HG03045 (cell line): ENCODE measurements at regions not wholly inside any gene's neighbourhood (a gene's known extent, or its start where the extent isn't known, plus 50 kb on each side); places are given as distances from the start of the nearest gene placed in this dataset.
"Not testable (repeated sequence)": the region's sequence is repeated elsewhere in the genome, so short reads cannot be mapped to it uniquely, and the experiment has no call there.

Experiments
- ATAC-seq: cut with Tn5 transposase; IDR thresholded peaks from one replicate; pipeline ENCODE4 v1.9.1; 2021; ENCODE audit warnings: mild to moderate bottlenecking, moderate library complexity; ENCODE audit not compliant: unreplicated experiment

DNA sequence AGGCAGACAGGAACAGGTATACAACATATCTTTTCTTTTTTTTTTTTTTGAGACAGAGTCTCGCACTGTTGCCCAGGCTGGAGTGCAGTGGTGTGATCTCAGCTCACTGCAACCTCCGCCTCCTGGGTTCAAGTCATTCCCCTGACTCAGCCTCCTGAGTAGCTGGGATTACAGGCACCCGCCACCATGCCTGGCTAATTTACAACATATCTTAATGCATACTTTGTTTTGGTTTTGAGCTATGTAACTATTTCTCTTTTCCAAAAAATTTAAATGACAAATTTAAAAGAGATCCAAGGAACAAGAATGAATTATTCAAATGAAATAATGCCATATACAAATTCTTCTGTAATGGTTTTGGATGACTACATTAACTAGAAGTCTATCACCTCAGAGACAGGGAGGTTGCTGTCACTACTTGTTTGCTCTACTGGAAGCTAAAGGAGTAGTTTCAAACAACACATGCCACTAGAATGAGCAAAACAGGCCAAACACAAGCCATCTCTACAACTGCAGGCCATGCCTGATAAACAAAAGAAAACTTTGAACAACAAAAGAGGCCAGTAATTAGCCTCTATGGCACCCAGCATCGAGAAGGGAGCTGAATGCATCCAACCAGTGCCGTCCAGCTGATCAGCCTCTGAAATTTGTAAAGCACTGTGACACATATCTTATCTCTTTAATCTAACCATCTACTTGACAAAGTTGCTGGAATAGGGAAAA, 133.6 kb upstream of the VOPP1 start:
- not testable (repeated sequence) for ATAC-seq

DNA sequence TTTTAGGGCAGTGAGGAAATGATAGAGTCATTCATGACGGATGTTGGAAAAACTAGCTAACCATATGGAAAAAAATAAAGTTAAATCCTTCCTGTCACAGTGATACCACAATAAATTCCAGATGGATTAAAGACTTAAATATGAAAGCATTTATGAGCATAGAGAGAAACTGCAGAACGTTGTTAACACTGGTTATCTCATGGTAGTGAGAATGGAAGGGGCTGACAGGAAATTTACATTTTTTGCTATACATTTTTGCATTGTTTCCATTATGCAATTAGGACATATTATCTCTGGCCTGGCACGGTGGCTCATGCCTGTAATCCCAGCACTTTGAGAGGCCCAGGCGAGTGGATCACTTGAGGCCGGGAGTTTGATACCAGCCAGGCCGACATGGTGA, 130.5 kb upstream of the VOPP1 start:
- not testable (repeated sequence) for ATAC-seq

DNA sequence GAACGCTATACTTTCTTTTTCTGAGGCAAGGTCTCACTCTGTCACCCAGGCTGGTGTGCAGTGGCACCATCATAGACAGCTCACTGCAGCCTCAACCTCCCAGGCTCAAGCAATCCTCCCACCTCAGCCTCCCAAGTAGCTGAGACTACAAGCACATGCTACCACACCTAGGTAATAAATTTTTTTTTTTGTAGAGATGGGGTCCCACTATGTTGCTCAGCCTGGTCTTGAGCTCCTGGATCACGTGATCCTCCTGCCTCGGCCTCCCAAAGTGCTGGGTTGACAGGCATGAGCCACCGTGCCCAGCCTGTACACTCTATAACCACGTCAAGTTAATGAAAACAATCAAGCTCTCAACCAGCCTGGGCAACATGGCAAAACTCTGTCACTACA, 127.1 kb upstream of the VOPP1 start:
- not testable (repeated sequence) for ATAC-seq

DNA sequence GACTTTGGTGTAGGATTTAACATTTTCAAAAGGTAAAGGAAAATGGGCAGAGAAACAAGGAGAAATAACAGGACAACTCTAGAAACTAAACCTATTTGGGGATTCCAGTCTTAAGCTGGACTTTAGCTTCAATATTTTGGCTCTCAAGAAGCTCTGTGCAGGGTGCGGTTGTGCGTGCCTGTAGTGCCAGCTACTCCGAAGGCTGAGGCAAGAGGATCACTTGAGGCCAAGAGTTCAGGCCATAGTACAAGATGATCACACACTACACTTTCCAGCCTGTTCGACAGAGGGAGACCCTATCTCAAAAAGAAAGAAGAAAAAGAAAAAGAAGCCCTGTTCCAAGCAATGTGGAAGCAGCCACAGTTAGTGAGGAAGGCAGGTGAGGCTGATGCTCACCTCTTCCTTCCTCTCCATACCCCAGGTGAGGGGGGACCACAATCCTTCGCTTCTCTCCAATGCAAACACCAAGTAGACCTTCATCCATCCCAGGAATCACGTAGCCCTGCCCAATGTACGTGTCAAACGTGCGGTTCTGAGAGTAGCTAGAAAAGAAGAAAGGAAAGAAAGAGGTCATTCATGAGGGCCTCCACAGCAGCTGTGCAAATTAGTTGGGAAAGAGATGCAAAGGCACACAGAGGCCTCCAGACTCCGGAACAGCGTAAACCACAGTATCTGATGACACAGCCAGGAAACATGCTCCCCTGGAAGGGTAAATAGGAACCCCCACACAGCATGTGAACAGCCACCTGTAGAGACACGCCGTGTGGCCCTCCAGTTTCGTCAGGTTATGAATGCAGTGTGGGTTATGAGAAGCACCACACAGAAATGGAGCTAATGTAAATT, 126.5 kb upstream of the VOPP1 start:
- peak; percentile 90 for ATAC-seq

DNA sequence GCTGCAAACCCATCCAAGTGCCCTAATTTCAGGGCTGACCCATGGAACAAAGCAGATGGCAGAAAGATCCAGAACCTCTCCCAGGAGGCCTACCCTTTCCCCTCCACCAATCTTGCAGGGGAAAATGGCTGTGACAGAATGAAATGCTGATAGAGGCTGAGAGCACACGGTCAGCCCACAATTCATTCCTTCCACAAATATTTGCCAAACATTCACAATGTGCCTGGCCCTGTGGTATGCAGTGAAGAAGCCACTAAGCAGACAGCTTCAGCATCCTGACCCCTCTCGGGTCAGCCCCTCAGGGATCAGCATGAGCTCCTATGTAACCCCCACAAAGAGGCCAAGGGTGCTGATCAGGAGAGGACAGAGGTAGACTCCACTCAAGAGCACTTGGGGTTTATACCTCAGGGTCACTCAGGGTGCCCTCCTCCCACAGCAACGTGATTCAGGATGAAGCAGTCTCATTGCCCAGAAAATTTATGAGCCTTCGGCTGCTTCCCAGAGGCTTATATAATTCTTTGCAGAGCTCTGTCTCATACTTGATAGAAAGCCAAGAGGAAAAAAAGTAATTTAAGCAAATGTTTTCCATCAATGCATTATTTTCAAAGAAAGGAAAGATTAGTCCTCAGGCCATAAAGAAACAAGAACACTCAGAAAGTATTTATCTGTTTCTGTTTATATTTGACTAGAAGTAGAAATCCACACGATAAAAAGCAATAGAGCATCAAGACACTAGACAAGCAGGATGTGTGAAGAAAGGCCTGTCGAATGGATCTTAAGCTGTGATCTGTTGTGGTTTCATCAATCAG, 123.8 kb upstream of the VOPP1 start:
- not testable (repeated sequence) for ATAC-seq

DNA sequence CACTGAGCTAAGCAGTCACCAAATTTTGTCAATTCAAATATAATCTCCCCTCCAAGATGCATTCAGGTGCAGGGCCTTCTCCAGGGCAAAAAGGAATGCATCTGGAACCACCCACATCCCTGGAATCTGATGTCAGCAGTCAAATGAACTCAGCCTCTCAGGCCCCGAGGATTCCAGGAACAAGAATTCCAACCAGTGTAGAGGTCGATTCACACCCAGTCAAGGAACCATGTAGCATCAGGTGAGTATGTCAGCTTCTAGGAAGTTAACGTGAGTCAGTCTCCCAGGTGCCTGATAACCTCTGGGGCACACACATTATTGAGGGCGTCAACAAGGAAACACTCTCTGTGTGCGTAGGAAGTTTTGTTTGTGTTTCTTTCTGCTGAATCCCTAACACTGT, 122.2 kb upstream of the VOPP1 start:
- not testable (repeated sequence) for ATAC-seq

DNA sequence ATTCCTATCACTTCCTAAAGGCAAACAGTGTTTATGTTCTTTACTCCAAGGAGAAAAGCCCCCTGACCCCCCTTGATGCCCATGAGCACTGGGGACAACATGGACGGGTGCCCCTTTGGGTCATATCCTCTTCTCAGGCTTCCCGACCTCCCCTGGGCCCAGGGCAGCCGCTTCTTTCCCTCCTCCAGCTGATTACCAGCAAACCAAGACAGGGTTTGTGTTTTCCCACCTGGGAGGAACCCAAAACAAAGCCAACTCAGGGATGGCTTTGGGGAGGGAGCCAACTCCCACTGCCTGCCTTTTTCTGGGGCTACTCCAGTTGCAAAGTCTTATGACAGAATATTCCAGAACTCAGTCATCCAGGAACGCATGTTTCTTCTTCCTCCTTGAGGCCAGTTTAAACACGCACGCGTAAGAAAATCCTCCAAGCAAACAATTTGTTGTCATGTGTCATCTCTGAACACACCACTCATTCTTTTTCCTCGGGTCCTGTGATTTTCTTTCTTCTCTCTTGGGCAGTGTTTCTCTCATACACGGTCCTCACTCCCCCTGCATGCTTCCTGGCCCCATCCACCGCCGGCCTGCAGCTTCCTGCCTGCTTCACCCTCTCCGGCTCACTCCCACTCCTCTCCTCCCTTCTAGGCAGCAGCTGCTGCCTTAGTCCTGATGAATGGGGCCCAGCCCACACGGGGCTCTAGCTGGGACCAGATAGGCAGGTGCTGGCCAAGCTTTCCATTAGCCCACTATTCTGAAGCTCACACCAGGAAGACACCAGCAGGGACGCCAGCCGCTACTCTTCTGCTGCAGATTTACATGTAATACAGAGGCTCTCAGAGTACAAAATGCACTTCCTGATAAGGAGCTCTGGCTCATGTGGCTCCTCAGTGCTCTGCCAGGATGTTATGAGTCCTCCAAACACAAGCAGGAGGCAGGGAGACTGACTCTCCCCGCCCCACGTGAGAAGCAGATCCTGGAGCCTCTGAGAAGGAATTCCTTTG, 116.7 kb upstream of the VOPP1 start:
- ATAC-seq, result not testable (repeated sequence)

DNA sequence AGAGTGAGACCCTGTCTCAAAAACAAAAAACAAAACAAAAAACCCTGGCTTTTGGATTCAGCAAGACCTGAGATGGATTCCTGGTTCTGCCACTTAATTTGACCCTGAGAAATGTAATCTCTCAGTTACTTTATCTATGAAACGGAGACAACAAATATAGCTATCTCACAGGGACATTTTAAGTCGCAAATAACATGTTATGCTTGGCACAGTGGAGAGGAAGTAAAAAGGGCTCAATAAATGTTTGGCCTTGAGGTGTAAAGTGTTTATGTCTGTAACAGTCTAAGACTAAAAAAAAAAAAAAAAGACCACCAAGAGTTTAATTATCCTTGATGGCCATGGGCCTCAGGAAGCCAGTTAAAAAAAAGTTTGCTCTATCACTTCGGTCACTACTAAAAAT, 116.0 kb upstream of the VOPP1 start:
- ATAC-seq, result not testable (repeated sequence)

DNA sequence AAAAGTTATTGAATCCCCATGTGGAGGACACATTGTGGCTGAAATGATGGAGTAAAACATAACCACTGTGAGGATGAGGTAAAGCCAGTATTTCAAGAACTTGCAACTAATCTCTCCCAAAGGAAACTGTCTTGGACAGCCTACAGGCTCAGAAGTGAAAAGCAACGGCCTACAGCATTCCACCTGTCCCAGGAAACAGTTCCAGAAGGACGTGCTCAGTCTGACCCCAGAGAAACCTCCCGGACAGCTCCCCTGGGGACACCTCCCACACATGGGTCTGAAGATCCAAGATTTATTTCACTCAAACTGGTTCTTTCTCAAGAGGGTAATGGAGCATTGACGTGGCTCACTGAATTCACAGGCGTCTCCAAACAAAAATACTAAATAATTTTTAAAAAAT, 115.0 kb upstream of the VOPP1 start:
- ATAC-seq, result not testable (repeated sequence)

DNA sequence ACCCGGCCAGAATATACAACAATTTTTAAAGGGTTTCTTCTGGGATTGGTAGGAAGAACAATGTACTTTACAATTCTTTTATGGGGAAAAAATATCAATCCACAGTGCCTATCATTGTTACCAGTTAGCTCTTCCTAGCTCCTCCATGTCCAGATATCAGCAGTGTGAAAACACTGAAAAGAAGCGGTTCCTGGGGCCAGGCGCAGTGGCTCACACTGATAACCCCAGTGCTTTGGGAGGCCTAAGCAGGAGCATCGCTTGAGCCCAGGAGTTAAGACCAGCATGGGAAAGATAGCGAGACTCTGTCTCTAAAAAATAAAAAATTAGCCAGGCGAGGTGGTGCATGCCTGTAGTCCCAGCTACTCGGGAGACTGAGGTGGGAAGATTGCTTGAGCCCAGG, 114.5 kb upstream of the VOPP1 start:
- ATAC-seq, result not testable (repeated sequence)

DNA sequence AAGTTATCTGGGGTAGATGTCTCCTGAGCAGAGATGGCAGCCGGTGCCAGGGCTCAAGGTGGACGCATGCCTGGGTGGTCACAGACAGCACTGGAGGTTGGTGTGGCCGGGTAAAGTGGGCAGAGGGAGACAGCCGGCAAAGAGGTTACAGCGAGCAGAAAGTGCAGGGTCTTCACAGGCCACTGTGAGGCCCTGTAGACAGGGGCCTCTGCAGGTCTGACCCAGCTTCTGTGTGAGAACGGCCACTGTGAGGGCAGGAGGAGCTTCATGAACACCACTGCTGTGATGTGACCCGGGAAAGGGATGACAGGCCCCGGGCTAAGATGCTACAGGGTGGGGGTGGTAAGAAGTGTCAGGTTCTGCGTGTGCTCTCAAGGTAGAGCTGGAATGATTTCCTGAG, 111.2 kb upstream of the VOPP1 start:
- ATAC-seq, result not testable (repeated sequence)

DNA sequence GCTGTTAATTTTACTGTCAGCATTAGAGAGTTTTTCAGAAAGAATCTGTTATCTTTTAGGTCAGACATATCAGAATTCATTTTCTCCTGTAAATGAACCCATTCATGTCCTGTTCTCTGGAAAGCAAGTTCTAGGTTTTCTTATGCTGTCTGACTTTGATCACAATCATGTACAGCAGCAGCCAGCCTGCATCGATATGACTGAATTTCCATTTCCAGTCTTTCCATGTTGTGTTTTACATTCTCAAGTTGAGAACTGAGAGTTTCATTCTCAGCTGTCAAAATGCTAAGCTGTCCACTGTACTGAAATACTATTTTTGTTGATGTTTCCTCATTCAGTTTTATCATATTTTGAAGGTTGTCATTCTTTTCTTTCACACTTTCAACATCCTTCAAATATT, 103.3 kb upstream of the VOPP1 start:
- ATAC-seq, result not testable (repeated sequence)

DNA sequence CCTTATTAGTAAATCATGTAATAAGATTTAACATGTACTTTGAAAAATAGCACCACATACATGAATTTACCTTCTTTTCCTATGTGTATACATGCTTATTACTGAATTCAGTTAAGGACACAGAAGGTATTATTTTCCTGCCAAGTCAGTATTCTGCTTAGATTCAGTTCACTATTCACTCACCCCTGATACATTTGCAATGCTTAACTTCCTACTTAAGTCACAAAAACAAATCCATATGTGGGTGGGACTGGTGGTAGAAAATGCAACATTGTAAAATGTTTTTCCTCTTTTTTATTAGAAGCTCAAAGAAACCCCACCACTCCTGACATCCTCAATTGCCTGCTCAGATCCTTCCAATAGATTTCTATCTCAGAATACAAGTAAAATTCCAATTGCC, 101.2 kb upstream of the VOPP1 start:
- not testable (repeated sequence) for ATAC-seq

DNA sequence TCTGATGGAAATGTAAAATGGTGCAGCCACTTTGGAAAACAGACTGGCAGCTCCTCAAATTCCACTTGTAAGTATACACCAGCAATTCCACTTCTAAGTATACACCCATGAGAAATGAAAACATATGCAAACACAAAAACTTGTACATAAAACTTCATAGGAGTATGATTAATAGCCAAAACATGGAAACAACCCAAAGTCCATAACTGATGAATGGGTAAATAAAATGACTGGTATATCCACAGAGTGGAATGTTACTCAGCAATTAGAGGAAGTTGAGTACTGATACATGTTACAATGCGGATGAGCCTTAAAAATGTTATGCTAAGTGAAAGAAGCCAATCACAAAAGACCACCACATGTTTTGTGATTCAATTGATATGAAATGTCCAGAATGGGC, 99.8 kb upstream of the VOPP1 start:
- not testable (repeated sequence) for ATAC-seq

DNA sequence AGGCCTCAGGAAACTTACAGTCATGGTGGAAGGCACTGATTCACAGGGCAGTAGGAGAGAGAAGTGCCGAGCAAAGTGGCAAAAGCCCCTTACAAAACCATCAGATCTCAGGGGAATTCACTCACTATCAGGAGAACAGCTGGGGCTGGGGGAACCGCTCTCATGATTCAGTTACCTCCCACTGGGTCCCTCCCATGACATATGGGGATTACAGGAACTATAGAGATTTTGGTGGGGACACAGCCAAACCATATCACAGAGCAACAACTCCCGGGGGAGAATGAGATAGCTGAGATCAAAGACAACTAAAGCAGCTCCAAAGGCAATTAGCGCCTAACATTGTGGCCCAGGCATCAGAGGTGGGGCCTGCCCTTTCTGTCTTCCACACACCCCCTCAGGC, 85.4 kb upstream of the VOPP1 start:
- no peak for ATAC-seq

DNA sequence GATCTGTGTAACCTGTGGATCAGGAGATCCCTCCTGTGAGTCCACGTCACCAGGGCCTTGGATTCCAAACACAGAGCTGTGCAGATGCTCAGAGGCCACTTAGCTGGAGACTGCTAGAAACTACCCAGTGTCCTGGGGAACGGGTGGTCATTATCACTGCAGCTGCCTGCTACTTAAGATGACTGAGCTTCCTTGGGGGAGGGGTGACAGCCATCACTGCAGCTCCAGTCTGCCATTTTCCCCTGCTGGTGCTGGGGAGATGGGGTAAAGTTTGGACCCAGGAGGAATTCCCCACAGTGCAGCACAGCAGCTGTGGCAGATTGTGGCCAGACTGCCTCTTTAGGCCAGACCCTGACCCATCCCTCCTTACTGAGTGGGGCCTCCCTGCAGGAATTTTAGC, 78.8 kb upstream of the VOPP1 start:
- ATAC-seq, result no peak

DNA sequence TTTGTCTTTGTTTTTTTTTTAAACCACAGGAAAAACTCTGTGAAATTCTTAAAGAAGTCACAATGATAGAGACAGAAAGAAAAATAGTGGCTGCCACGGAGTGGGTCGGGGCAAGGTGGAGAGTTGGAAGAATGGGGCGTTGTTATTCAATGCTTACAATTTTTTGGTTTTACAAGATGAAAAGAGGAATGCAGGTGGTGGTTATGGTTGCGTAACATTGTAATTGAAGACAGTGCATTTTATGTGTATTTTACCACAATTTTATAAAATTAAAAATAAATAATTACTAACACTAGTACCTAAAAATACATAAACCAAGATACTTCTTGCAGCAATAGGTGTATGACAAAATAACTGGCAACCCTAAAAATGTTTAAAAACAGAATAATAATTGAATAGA, 76.9 kb upstream of the VOPP1 start:
- no peak for ATAC-seq

DNA sequence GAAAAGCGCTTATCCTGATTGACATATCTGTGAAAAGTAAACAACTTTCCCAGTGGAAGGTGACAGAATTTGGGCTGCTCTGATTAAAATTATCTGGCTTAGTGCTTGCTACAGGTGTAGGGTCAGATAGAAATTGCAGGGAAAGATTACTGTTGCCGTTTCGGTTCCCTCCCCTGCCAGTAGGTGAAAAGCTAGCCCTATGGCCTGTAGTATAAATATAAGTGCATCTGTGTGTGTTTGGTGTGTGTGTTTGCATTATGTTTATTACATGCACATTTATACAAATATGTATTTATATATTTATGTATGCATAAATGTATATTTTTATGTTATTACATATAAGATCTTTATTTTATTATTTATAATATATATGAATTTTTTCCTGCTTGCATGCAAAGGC, 72.3 kb upstream of the VOPP1 start:
- ATAC-seq, result no peak

DNA sequence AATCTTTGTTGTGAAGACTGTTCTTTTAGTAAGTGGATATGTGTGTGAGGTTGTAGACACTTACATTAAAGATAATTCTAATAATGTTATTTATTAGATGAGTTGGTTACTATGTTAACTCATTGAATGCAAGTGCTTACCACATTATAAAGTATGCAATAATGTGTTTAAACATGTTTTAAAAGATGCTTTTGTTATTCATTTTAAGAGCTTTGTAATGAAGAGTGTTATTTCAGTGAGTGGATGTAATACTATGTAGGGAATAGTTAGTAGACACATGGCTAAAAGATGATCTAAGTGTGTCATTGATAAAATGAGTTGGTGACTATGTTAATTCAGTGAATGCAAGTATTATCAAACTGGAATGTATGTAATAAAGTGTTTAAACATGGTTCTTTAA, 70.0 kb upstream of the VOPP1 start:
- ATAC-seq, result no peak

DNA sequence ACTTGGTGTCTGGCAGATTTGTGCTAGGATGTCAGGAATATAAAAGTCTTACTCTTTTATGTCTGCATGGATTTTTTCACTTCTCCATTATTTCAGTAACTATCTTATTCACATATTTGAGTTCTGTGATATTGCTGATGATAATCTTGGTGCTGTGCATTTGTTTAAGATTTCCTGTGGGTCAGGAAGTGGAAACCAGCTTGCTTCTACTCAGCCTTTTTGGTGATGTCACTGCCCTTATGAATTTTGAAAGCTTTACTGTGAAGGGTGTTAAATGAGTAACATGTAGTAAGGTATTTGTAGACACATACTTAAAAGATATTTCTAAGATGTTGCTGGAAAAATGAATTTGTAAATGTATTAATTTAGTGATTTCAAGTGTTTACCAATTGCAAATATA, 69.5 kb upstream of the VOPP1 start:
- peak; percentile 56 for ATAC-seq
